HFFc6 (cell line): ENCODE measurements at regions not wholly inside any gene's neighbourhood (a gene's known extent, or its start where the extent isn't known, plus 50 kb on each side); places are given as distances from the start of the nearest gene placed in this dataset.
"Not testable (repeated sequence)": the region's sequence is repeated elsewhere in the genome, so short reads cannot be mapped to it uniquely, and the experiment has no call there.

Source experiments
- DNase-seq: peaks from one replicate; pipeline ENCODE4 v3.0.0-alpha.2; 2018
- H3K27ac Mint-ChIP-seq: 2 replicates; pipeline ENCODE4 v1.8.0; 2020; ENCODE audit warnings: mild to moderate bottlenecking, mixed read lengths
- H3K27me3 Mint-ChIP-seq: 2 replicates; pipeline ENCODE4 v1.8.0; 2021; ENCODE audit warnings: mild to moderate bottlenecking, moderate library complexity, mixed read lengths; ENCODE audit not compliant: insufficient read depth
- H3K36me3 Mint-ChIP-seq: 2 replicates; pipeline ENCODE4 v1.8.0; 2021; ENCODE audit warnings: low read depth, mixed read lengths
- H3K4me1 Mint-ChIP-seq: 2 replicates; pipeline ENCODE4 v1.8.0; 2020; ENCODE audit warnings: low read depth, mixed read lengths
- H3K4me3 Mint-ChIP-seq: 2 replicates; pipeline ENCODE4 v1.8.0; 2020; ENCODE audit warnings: mild to moderate bottlenecking, moderate library complexity, mixed read lengths
- H3K9me3 Mint-ChIP-seq: 2 replicates; pipeline ENCODE4 v1.8.0; 2020; ENCODE audit warnings: mild to moderate bottlenecking, mixed read lengths
- TF ChIP-seq, protein P1 (sequence below): fragments of 200-600 bp; sonication (generic); IDR thresholded peaks from 2 replicates; pipeline ENCODE4 v1.5.0; 2021; ENCODE audit warnings: antibody characterized with exemption, mild to moderate bottlenecking

- DNase-seq: no peak
- Mint-ChIP-seq H3K36me3 (peaks cover 39% of the 10 kb centered on the region), H3K4me3 (no peak overlapping the region), H3K9me3 (peaks cover 14% of the 10 kb centered on the region), H3K4me1 (peaks cover 13% of the 10 kb centered on the region), H3K27ac (peak overlapping the region; percentile 44; the same call in 1 of the 2 replicates), H3K27me3 (peaks cover 4% of the 10 kb centered on the region; the same call in 1 of the 2 replicates)
- TF ChIP-seq, protein P1, sequence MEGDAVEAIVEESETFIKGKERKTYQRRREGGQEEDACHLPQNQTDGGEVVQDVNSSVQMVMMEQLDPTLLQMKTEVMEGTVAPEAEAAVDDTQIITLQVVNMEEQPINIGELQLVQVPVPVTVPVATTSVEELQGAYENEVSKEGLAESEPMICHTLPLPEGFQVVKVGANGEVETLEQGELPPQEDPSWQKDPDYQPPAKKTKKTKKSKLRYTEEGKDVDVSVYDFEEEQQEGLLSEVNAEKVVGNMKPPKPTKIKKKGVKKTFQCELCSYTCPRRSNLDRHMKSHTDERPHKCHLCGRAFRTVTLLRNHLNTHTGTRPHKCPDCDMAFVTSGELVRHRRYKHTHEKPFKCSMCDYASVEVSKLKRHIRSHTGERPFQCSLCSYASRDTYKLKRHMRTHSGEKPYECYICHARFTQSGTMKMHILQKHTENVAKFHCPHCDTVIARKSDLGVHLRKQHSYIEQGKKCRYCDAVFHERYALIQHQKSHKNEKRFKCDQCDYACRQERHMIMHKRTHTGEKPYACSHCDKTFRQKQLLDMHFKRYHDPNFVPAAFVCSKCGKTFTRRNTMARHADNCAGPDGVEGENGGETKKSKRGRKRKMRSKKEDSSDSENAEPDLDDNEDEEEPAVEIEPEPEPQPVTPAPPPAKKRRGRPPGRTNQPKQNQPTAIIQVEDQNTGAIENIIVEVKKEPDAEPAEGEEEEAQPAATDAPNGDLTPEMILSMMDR: no peak
Observed at GRCh38 chr19:23557381-23557780, 129.6 kb downstream of the ZNF675 start.

GRCh38 chr19:23554548-23554947 is 132.5 kb downstream of the ZNF675 start:
- no peaks in the 10 kb centered on the region; the same call in 1 of the 2 replicates for H3K4me1 Mint-ChIP-seq
- DNase-seq: peak; percentile 91

DNA sequence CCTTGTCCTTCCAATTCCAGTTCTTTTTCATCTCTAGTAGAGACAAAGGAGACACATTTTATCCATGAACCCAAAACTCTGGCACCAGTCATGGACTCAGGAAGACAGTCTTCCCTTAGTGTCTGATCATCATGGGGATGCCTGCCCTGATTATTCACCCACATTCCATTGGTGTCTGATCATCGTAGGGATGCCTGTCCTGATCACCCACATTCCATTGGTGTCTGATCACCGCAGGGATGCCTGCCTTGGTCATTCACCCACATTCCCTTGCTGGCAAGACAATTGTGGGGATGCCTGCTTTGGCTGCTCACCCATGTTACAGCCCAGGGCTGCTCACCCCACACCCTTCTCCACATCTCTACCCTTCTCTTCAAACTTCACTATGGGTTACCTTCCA is 136.9 kb downstream of the ZNF675 start:
- not testable (repeated sequence) for H3K4me3 Mint-ChIP-seq, H3K27ac Mint-ChIP-seq, H3K27me3 Mint-ChIP-seq, H3K4me1 Mint-ChIP-seq
- peak; percentile 94 for DNase-seq
- Mint-ChIP-seq H3K9me3 (peaks cover 12% of the 10 kb centered on the region), H3K36me3 (peaks cover 11% of the 10 kb centered on the region)

More at GRCh38 chr19:23554548-23554947, 132.5 kb downstream of the ZNF675 start:
- Mint-ChIP-seq H3K27ac (no peak overlapping the region), H3K27me3 (peaks cover 3% of the 10 kb centered on the region; the same call in 1 of the 2 replicates), H3K9me3 (peaks cover 5% of the 10 kb centered on the region), H3K4me3 (no peak overlapping the region), H3K36me3 (peaks cover 32% of the 10 kb centered on the region)
- TF ChIP-seq, protein P1: no peak

GRCh38 chr19:23547816-23548430 is 139.1 kb downstream of the ZNF675 start:
- Mint-ChIP-seq H3K27me3 (no peaks in the 10 kb centered on the region), H3K4me1 (no peaks in the 10 kb centered on the region), H3K36me3 (peaks cover 33% of the 10 kb centered on the region), H3K27ac (no peak overlapping the region; the same call in 1 of the 2 replicates), H3K4me3 (peak overlapping the region; percentile 72), H3K9me3 (peaks cover 32% of the 10 kb centered on the region)
- DNase-seq: peak; percentile 68
- TF ChIP-seq, protein P1: no peak

DNA sequence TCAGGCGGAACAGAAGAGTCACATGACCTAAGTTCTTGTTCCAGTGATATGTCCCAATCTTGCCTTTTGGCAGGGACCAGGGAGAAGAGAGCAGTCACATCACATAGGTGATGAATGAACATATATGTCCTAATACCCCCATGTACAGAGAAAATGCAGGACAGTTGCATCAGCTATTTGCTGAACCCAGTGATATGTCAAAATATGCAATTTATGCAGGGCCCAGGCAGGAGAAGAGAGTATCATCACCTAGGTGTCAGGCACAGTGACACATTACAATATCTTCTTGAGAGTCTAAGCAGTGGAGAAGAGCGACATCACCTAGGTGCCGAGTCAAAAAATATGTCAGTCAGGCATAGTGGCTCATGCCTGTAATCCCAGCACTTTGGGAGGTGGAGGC is 139.9 kb downstream of the ZNF675 start:
- Mint-ChIP-seq H3K9me3 (peaks cover 38% of the 10 kb centered on the region), H3K4me3 (0 out of 2 replicates have a peak overlapping the region, but pooled peaks have one; percentile 72), H3K36me3 (peaks cover 41% of the 10 kb centered on the region)

GRCh38 chr19:23543351-23543750 is 143.7 kb downstream of the ZNF675 start:
- H3K9me3 Mint-ChIP-seq: peaks cover 50% of the 10 kb centered on the region
- no peak overlapping the region for H3K4me3 Mint-ChIP-seq
- H3K27me3 Mint-ChIP-seq: no peaks in the 10 kb centered on the region
- no peak for DNase-seq
- TF ChIP-seq, protein P1: no peak
- no peak overlapping the region for H3K27ac Mint-ChIP-seq
- H3K4me1 Mint-ChIP-seq: peaks cover 29% of the 10 kb centered on the region
- H3K36me3 Mint-ChIP-seq: peaks cover 47% of the 10 kb centered on the region

More for the DNA sequence above, 139.9 kb downstream of the ZNF675 start:
- H3K27ac Mint-ChIP-seq: no peak overlapping the region; the same call in 1 of the 2 replicates
- TF ChIP-seq, protein P1: no peak
- H3K4me1 Mint-ChIP-seq: no peaks in the 10 kb centered on the region
- H3K27me3 Mint-ChIP-seq: no peaks in the 10 kb centered on the region
- no peak for DNase-seq
